ENCODE measurements at regions not wholly inside any gene's neighbourhood (a gene's known extent, or its start where the extent isn't known, plus 50 kb on each side); places are given as distances from the start of the nearest gene placed in this dataset.
"Not testable (repeated sequence)": the region's sequence is repeated elsewhere in the genome, so short reads cannot be mapped to it uniquely, and the experiment has no call there.

DNA sequence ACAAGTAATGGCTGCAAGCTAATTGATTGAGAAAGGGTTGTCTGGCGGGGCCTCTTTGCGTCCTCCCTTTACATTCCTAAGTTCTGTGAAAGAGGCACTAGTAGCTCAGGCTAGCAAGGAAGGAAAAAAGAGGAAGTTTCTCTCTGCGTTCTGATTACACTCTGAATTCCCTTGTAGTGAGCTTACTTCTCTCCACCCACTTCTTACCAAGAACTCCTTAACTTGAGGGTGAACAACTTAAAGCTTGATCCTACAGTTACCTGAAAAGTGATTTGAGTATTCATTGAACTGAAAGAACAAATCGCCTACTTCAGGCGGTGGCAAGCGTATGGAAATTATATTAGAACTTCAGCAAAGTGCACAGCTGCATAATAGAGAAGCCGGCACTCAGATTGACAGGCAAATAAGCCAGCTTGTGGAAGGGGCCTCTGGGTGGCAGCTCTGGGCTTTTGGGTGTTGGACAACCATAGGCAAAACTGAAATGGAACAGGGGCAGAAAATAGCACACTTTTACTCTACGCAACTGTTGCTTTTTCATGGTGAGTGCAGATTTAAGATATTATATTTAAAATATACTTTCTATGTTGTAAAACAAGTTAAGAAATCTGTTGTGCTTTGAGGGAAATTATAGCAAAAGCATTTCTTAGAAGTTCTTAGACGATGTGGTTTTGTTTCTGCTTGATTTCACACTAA, 464.5 kb downstream of the USP25 start:
- intact Hi-C loops (cut with DNase I), result loop anchor here in 1 of 2 donors (10.0 kb wide), 1 partner anchor 111 kb away; no protein-coding TSS in a partner anchor
- peak; percentile 82 for DNase-seq (ENCODE audit: low spot score)

DNA sequence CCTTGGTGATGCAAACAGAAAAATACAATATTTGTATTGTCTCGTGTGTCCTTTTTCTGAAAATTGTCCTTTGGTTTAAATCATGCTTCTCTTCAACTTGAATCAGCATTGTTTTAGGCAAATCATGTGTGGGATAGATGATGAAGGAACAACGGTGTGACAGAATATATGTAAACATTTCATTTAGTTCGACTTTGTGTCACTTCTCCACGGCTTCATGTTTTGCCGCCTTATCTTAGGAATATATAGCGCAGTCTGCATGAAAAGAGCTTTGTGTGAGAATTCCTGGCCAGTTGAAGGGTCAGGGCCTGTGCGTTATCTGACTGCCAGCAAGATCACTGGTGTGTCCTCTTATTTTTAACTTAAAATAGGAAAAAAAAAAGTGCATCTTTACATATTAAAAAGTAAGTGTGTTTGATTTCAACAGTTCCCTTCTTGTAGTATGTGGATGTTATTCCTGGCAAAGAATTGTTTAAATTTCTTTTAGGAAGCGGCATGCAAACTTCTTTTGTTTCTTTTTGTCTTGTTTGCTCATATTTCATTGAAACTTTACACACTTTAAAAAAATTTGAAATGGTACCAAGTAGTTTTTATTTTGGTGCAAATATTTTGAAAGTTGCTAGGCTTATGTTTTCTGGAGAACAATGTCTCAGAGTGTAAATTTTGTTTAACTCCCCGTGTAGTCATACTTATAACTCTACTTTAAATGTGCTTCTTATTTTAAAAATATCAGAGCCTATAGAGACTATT, 465.2 kb downstream of the USP25 start:
- DNase-seq (ENCODE audit: low spot score), result no peak
- intact Hi-C loops (cut with DNase I), result loop anchor here in 1 of 2 donors (10.0 kb wide), 1 partner anchor 110 kb away; no protein-coding TSS in a partner anchor

DNA sequence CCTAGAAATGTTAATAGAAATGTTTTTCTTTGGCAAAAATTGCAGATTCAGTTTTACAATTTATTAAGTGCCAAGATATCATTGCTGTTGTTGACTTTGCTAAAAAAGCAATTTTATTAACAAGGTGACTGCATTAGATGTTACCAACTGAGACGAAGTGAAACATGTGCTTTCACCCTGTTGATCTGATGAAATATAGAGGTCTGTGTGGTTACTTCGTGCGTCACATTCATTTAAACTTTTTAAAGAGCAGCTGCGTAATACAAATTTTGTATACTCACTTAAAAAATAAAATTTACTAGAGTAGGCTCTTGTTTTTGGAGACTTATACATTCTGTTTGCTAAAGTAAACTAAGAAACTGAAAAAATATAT, 465.7 kb downstream of the USP25 start:
- intact Hi-C loops (cut with DNase I), result loop anchor here in 1 of 2 donors (10.0 kb wide), 1 partner anchor 109 kb away; no protein-coding TSS in a partner anchor
- DNase-seq (ENCODE audit: low spot score), result no peak

DNA sequence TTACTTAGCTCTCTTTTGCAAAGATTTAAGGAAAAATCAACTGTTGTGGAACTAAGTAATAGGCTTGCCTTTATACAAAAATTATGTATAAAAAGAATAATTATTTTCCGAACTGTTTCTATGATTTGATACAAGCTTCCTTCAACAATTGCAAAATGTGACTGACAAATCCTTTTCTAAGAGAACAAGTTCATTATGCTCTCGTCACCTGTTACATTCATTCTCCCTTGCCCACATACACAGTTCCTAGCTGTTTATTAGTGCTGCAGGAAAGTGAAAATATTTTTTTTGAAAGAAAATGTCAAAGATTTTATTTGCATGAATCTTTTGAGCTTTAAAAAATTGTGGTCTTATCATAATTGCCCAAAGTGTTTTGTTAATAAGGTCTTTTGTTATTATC, 466.2 kb downstream of the USP25 start:
- DNase-seq (ENCODE audit: low spot score), result no peak
- intact Hi-C loops (cut with DNase I), result loop anchor here in 1 of 2 donors (10.0 kb wide), 1 partner anchor 109 kb away; no protein-coding TSS in a partner anchor

DNA sequence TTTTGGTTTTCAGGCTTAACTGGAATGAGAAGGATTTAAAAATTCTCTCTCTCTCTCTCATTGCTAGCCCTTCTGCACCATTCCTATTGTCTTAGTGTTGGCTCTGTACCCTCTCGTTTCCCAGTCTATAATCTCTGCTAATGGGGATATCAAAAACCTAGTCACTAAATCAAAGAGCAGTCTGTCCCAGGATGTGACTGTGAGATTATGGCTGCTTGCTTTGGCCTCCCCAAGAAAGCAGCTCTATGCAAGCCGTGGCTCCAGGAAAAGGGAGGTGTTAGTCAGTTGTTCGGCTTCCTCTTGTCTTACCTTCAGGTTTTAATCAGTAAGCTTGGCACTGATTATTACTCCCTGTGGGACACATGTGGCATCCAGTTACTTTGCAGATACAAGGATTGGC, 468.8 kb downstream of the USP25 start:
- no peak for DNase-seq (ENCODE audit: low spot score)
- intact Hi-C loops (cut with DNase I), result loop anchor here in 1 of 2 donors (10.0 kb wide), 1 partner anchor 106 kb away; no protein-coding TSS in a partner anchor

DNA sequence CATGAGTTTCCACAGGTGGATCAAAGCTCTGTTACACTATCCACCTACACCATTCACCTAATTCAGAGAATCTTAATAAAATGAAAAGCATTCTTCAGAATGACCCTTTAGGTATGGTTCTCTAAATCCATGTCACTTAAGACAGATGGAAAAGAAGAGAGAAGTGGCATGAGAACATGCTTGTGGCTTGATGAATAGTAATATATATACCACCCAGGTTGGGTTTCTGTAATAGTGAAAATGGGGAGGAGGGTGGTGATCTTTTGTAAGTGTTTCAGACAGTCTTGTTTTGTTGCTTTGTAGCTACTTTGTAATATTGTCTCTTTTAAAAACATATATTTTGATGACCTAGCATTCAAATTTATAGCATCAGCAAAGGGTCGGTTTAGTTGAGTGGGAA, 469.8 kb downstream of the USP25 start:
- intact Hi-C loops (cut with DNase I), result loop anchor here in 1 of 2 donors (10.0 kb wide), 1 partner anchor 105 kb away; no protein-coding TSS in a partner anchor
- DNase-seq (ENCODE audit: low spot score), result no peak

DNA sequence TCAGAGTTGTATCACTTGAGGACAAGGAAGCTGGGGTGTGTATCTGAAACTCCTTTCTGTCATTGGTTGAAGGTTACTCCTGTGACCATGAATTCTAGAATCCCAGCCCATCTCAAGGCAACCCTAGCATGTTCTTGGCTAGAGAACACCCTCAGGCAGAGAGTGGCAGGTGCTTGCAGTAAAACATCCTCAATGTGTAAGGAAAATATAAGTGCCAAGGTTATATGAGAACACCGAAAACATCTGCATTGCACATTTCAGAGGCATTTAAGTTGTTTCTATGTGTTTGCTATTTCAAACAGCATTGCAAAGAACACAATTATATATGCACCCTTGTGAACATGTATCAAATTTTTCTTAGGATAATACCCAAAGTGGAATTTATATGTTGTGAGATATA, 471.9 kb downstream of the USP25 start:
- intact Hi-C loops (cut with DNase I), result no loop called here
- DNase-seq (ENCODE audit: low spot score), result no peak

DNA sequence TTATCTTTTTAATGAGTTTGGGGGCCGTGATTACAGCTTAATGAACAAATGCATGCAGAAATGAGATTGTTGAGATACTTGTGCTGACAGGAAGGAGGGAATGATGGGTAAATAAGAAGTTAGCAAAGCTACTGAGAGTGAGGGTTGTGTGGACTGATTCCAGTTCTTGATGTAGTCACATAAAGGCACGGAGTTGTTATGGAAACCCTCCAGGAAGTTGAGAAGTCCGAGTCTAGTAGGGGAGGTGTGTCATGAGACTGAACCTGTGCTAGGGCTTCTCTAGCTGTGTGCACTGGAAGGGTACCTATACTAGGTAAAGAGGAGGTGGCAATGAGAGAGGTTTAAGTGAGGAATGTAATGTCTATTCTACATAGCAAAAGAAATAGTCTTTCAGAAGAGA, 475.7 kb downstream of the USP25 start:
- no peak for DNase-seq (ENCODE audit: low spot score)

DNA sequence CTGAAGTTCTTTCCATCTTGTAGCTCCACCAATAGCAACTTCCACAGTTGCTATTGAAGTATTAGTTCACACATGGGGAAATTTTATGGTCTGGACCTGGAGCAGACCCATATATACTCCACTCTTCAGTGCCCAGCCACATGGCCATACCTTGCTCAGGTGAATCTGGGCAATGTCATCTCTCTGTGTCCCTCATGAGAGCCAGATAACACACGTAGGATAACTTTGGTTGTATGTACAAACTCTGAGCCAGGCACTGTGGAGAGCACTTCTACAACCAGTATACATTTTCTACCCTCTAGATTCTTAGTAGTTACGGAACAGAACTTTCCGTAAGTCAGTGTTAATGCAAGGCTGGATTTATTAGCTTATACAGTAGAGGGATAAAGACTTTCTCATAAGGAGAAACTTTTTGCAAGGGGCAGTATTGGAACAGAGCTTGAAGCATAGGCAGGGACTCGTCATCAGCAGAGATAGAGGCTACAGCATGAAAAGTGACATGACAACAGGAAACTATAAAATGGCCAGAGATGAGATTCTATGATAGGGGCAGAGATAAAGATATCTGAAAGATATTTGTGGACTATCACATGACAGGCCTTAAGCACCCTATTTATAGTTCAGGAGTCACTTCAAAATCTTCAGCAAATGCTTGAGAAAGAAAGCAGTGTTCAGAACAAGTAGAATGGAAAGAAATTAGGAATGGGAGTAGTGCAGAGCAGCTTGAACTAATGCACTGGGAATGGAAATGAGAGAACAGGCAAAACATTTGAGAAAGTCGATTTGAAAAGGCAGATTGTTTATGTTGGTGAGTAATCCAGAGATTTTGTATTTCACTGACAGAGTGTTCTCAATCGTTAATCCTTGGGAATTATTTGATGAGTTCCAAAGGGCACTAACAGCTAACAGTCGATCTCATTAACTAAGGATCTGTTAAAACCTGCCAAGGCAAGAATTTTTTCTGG, 481.8 kb downstream of the USP25 start:
- intact Hi-C loops (cut with DNase I), result no loop called here
- no peak for DNase-seq (ENCODE audit: low spot score)

More for the DNA sequence above, 475.7 kb downstream of the USP25 start:
- intact Hi-C loops (cut with DNase I), result no loop called here

DNA sequence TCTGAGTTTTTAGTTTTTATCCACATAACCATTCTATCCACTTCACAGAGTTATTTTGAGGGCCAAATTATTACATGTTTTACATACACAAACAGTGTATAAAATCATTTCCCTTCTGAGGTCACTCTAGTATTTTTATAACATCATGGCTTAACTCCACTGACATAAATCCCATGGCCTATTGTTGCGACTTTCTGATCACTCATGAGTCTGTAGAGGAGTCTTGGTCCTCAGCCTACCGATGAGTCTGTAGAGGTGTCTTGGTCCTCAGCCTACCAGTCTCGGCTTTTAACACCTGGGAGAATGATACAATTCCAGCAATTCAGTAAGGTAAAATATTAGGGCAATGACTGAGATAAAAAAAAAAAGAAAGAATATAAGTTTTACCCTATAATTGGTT, 483.7 kb downstream of the USP25 start:
- DNase-seq (ENCODE audit: low spot score), result no peak
- intact Hi-C loops (cut with DNase I), result no loop called here

DNA sequence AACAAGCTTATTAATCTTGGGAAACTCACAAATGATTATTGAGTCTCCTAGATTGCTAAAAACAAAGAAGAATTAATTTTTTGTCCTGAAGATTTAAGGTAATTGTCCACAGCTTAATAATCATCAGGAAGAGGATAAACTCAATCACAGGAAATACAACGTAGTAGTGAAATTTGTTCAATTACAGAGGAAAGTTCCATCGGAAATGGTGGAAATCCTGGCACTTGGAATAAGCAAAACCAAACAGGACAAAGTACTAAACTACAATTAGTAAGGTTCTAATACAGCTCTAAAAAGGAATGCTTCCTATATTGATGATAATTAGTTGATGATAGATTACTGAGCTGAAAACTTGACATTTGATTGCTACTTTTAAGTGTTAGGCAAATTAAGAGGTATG, 485.4 kb downstream of the USP25 start:
- DNase-seq (ENCODE audit: low spot score), result no peak
- intact Hi-C loops (cut with DNase I), result no loop called here

DNA sequence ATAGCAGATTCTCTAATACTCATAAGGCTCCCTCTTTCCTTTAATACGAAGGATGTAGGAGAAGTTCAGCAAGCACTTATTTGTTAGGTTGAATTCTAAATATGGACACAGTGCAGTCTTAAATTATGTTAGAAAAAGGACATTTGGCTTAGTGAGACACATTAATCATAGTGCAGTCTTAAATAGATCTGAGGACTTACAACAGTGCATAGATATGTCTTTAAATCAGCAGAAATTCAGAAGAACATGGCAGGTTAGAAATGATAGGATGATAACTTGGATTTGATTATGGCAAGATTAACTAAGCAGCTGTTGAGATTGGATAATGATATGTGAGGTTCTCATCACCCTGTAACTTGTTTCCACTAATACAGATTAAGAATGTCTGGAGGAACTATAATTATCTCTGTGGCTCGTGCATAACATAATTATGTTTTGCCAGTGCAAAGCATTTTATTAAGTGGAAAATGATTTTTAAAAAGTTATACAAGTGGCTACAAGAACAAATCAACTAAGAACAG, 485.9 kb downstream of the USP25 start:
- no peak for DNase-seq (ENCODE audit: low spot score)
- intact Hi-C loops (cut with DNase I), result no loop called here

DNA sequence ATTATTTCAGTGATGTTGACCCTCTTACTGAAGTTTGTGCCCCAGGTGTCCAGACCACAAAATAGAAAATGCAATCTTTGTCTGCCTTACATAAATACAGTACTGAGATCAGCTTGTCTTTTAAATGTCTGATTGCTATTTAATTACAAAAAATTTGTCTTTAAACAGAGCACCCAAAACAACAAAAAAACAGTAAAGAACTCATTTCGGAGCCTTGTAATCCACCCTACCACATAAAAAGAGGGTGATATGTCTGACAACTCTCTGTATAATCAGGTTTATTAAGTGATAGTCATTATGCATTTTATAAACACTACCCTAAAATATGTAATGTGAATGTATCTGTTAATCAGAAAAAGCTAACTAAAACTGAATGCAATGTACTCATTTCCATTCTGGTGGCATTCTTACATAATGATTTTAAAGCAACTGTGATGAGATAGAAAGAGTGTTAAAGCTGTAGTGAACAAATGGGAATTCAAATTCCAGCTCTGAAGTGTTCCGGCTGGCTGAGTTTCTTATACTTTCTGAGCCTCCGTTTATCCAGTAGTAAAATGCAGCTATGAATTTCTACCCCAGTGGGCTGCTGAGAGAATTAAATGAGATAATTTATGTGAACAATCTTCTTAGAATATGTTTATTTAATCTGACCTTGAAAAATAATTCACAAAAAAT, 486.6 kb downstream of the USP25 start:
- intact Hi-C loops (cut with DNase I), result no loop called here

DNA sequence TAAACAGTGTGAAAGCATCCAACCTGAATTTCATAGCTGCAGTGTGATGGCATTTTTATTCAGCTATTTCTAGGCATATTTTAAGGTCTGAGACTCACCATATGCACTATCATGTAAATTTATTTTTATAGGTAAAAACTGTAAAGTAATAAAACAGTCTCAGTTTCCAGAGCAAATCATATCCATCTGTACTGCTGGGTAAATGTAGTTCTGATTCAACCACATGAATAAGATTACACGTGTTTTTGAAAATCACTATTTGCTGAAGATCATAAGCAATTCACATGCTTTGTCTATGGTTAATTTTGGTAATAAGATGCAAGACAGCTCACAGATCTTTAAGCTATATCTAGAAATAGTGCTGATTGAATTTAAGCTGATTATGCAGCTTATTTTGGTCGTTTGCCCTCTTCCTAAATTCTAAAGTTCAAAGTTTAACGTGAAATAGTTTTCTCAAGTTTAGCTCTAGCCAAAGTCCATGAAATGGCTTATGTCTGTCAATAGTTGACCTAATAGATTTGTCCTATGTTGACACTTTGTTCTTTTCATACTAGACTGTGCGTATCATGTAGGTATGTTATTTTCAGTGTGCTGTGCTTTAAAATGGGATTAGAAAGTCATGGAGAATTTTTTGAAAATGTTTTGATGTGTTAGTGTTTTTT, 489.0 kb downstream of the USP25 start:
- DNase-seq (ENCODE audit: low spot score), result no peak
- intact Hi-C loops (cut with DNase I), result no loop called here

More for the DNA sequence above, 486.6 kb downstream of the USP25 start:
- DNase-seq (ENCODE audit: low spot score), result no peak

DNA sequence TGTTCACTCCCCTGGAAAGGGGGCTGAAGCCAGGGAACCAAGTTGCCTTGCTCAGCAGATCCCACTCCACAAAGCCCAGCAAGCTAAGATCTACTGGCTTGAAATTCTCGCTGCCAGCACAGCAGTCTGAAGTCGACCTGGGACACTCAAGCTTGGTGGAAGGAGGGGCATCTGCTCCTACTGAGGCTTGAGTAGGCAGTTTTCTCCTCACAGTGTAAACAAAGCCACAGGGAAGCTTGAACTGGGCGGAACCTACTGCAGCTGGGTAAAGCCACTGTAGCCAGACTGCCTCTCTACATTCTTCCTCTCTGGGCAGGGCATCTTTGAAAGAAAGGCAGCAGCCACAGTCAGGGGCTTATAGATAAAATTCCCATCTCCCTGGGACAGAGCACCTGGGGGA, 495.0 kb downstream of the USP25 start:
- DNase-seq (ENCODE audit: low spot score); intact Hi-C loops (cut with DNase I): not testable (repeated sequence)

DNA sequence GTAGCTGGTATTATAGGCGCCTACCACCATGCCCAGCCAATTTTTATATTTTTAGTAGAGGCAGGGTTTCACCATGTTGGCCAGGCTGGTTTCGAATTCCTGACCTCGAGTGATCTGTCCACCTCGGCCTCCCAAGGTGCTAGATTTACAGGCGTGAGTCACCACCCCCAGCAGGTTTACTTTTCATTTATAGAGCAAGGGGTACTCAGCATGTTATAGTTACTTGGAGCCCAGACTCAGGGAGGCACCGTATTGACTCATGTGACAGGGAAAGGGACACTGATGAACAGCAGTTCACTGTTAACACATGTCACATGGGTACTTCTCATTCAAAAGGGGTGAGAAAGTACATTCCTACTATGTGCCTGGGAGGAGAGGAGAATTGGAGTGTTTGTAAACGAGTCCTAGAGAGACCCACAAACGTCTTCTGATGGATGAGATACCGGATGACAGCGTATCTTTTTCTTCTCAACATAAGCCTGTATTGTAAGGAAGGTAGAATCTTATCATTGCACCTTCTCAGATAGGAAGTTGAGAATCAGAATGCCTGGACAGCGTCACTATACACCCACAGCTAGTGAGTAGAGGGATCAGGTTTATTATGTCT, 510.0 kb downstream of the USP25 start:
- no peak for DNase-seq (ENCODE audit: low spot score)
- intact Hi-C loops (cut with DNase I), result no loop called here

DNA sequence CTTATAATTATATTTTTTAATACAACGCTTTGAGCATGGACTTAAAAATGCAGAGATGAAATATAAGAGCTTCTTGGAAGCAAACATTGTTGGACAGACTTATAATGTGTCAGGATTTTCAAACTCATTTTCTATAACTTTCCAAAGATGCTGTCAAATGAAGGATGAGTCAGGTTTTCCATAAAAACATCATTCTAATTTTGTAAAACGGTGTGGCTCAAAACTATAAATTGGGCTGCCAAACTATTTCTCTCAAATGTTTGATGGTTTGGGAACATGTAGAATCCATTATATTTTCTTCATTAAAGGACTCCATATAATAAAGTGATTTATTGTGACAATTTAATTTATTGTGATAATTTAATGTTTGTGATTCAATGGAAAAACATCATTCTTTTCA, 511.2 kb downstream of the USP25 start:
- intact Hi-C loops (cut with DNase I), result no loop called here

DNA sequence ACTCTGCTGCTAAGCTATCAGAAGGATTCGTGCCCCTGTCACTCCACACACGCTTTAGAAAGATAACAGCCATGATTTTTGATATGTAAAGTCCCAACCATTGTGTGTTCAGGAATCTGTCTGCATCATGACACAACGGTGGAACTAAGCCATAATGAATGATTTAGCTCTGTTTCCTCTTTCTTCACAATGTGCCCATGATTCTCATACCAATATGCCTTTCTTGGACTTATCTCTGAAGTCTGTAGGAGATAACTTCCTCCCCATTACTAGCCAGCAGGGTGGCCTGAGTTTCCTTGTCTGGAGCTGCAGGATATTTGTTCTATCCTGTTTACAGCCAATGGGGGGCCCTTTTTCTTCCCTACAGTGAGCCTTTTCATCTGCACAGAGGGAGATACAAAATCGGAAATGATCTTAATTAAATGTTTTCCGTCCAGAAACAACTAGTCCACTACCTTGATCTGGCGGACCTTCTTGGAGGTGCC, 511.7 kb downstream of the USP25 start:
- no peak for DNase-seq (ENCODE audit: low spot score)
- intact Hi-C loops (cut with DNase I), result no loop called here

More for the DNA sequence above, 511.2 kb downstream of the USP25 start:
- no peak for DNase-seq (ENCODE audit: low spot score)

Measured in posterior vena cava (tissue), 2 donors.